Testis (tissue), 2 donors: ENCODE measurements at regions not wholly inside any gene's neighbourhood (a gene's known extent, or its start where the extent isn't known, plus 50 kb on each side); places are given as distances from the start of the nearest gene placed in this dataset.
A peak's percentile ranks its signal among the peaks of the same experiment; 100 is the strongest.

Experiments
- DNase-seq: peaks from one replicate; pipeline ENCODE4 v3.0.0-alpha.2; 2019
- H3K27ac ChIP-seq, 2 donors: fragments of 200-600 bp; sonication (generic); one replicate each; pipeline ENCODE4 v1.5.1; 2019
- H3K27me3 ChIP-seq: fragments of 200-600 bp; sonication (generic); one replicate; pipeline ENCODE4 v1.5.1; 2019
- H3K36me3 ChIP-seq: fragments of 200-600 bp; sonication (generic); one replicate; pipeline ENCODE4 v1.5.1; 2017; ENCODE audit warnings: low read depth; ENCODE audit errors: missing control alignments
- H3K4me1 ChIP-seq: fragments of 200-600 bp; sonication (generic); one replicate; pipeline ENCODE4 v1.5.1; 2019
- H3K4me3 ChIP-seq, 2 donors: fragments of 200-600 bp; sonication (generic); one replicate each; pipeline ENCODE4 v1.5.1; 2017 to 2019
- H3K9me3 ChIP-seq: fragments of 200-600 bp; sonication (generic); one replicate; pipeline ENCODE4 v1.5.1; 2017
- CTCF ChIP-seq, 3 experiments: fragments of 450-650 bp in 2 of 3; fragments of 200-600 bp in 1 of 3; sonication (generic) in 1 of 3; IDR thresholded peaks; one replicate each; pipeline ENCODE4 v1.5.1; 2016 to 2019; ENCODE audit warnings: antibody characterized with exemption in 3 of 3, mild to moderate bottlenecking in 2 of 3, moderate library complexity in 1 of 3
- POLR2A ChIP-seq: fragments of 450-650 bp; IDR thresholded peaks from one replicate; pipeline ENCODE4 v1.6.1; 2017; ENCODE audit warnings: antibody characterized with exemption, mild to moderate bottlenecking, moderate library complexity
- WGBS, 2 donors: methylation state at CpG; one replicate each; pipeline ENCODE4 v1.1.5; 2018; 5-methylcytosine and 5-hydroxymethylcytosine counted together
- intact Hi-C: fragments of 100-400 bp; cut with DNase I; formaldehyde crosslinking; loops from one replicate; pipeline ENCODE4 v1.15.1; 2023; ENCODE audit warnings: low total_unique reads

- H3K27ac ChIP-seq, result no peak overlapping the region
- H3K27me3 ChIP-seq, result no peaks in the 10 kb centered on the region
- DNase-seq, result no peak
- H3K4me1 ChIP-seq, result no peaks in the 10 kb centered on the region
- H3K36me3 ChIP-seq, result no peaks in the 10 kb centered on the region
- no peak for TF ChIP-seq POLR2A
- intact Hi-C loops, result no loop called here
- no peak overlapping the region for H3K4me3 ChIP-seq
- no peaks in the 10 kb centered on the region for H3K9me3 ChIP-seq
- WGBS, 2 donors, result 90 to 96% methylated on average over 3 of the region's 3 CpGs
These were observed 77.9 kb upstream of the PHLPP1 start for GRCh38 chr18:62637403-62637802.

GRCh38 chr18:62637807-62638687 is 77.3 kb upstream of the PHLPP1 start:
- no peaks in the 10 kb centered on the region for H3K9me3 ChIP-seq
- 78 to 85% methylated on average over 7 of the region's 7 CpGs for WGBS, 2 donors
- H3K27ac ChIP-seq, result no peak overlapping the region
- H3K4me1 ChIP-seq, result no peaks in the 10 kb centered on the region
- no peaks in the 10 kb centered on the region for H3K27me3 ChIP-seq
- TF ChIP-seq CTCF (IDR thresholded peaks at IDR 0.05) (peak in 2 of 3 experiments; percentile 13 to 38), POLR2A (no peak)
- DNase-seq, result peak; percentile 30
- intact Hi-C loops, result no loop called here
- H3K4me3 ChIP-seq, result no peak overlapping the region
- no peaks in the 10 kb centered on the region for H3K36me3 ChIP-seq

- DNase-seq, result no peak
- Histone ChIP-seq H3K4me1 (no peaks in the 10 kb centered on the region), H3K4me3 (no peak overlapping the region), H3K27me3 (no peaks in the 10 kb centered on the region), H3K27ac (no peak overlapping the region), H3K9me3 (no peaks in the 10 kb centered on the region), H3K36me3 (no peaks in the 10 kb centered on the region)
- TF ChIP-seq CTCF (IDR thresholded peaks at IDR 0.05) (no peak), POLR2A (no peak)
- 71 to 72% methylated on average over 5 of the region's 5 CpGs for WGBS, 2 donors
- intact Hi-C loops, result no loop called here
These were observed 72.2 kb upstream of the PHLPP1 start for GRCh38 chr18:62643181-62643580.

- Histone ChIP-seq H3K27ac (no peak overlapping the region), H3K4me1 (no peaks in the 10 kb centered on the region), H3K36me3 (no peaks in the 10 kb centered on the region), H3K4me3 (no peak overlapping the region), H3K9me3 (no peaks in the 10 kb centered on the region), H3K27me3 (no peaks in the 10 kb centered on the region)
- intact Hi-C loops, result no loop called here
- DNase-seq, result no peak
- 94 to 95% methylated on average over 5 to 6 of the region's 6 CpGs for WGBS, 2 donors
- TF ChIP-seq POLR2A (no peak), CTCF (IDR thresholded peaks at IDR 0.05) (no peak)
These were observed 70.6 kb upstream of the PHLPP1 start for GRCh38 chr18:62644773-62645172.

- H3K36me3 ChIP-seq, result no peaks in the 10 kb centered on the region
- H3K4me3 ChIP-seq, result no peak overlapping the region
- DNase-seq, result no peak
- TF ChIP-seq POLR2A (no peak), CTCF (IDR thresholded peaks at IDR 0.05) (no peak)
- H3K4me1 ChIP-seq, result no peaks in the 10 kb centered on the region
- intact Hi-C loops, result no loop called here
- H3K27ac ChIP-seq, result no peak overlapping the region
- H3K27me3 ChIP-seq, result no peaks in the 10 kb centered on the region
- no peaks in the 10 kb centered on the region for H3K9me3 ChIP-seq
- 92% methylated on average over 2 of the region's 2 CpGs for WGBS, 2 donors
These were observed 68.2 kb upstream of the PHLPP1 start for GRCh38 chr18:62647179-62647578.
